ENCODE measurements at regions not wholly inside any gene's neighbourhood (a gene's known extent, or its start where the extent isn't known, plus 50 kb on each side); places are given as distances from the start of the nearest gene placed in this dataset.

- H4K20me1 ChIP-seq (ENCODE audit: insufficient read depth) = no peaks in the 10 kb centered on the region
- no peak overlapping the region for H3K4me2 ChIP-seq
- CTCF ChIA-PET = no interaction called here
- 88% methylated on average over 10 of the region's 10 CpGs for WGBS (ENCODE audit: low lambda C conversion rate)
- H3K9ac ChIP-seq = no peak overlapping the region
- no peak for DNase-seq
- H2AFZ ChIP-seq (ENCODE audit: low read depth) = no peak overlapping the region
- H3K79me2 ChIP-seq (ENCODE audit: insufficient read depth) = no peaks in the 10 kb centered on the region
- peaks cover 39 to 77% of the 10 kb centered on the region in 2 experiments for H3K4me1 ChIP-seq (ENCODE audit: control insufficient read depth in 1 of 2, insufficient read depth in 2 of 2, low read depth in 1 of 2, low read length in 1 of 2)
- POLR2A ChIA-PET = no interaction called here
- no peaks in the 10 kb centered on the region for H3K27me3 ChIP-seq (ENCODE audit: insufficient read depth)
- H3K9me3 ChIP-seq = no peaks in the 10 kb centered on the region
- H3K4me3 ChIP-seq (ENCODE audit: low read depth in 2 of 2, low read length in 1 of 2) = no peak overlapping the region
- peaks cover 27% of the 10 kb centered on the region for H3F3A ChIP-seq (replicated peaks; ENCODE audit: insufficient read depth)
- H3K27ac ChIP-seq (ENCODE audit: low read depth in 2 of 2, low read length in 1 of 2) = no peak overlapping the region
- H3K36me3 ChIP-seq (replicated peaks in 1 of 2; ENCODE audit: control insufficient read depth in 1 of 2, insufficient read depth in 2 of 2, low read length in 1 of 2) = no peaks in the 10 kb centered on the region
- no peak for TF ChIP-seq FOXM1 (IDR thresholded peaks at IDR 0.05; ENCODE audit: low read depth)
- no peak for TF ChIP-seq ZBTB33 (IDR thresholded peaks at IDR 0.05; ENCODE audit: borderline replicate concordance, low read depth)
- no peak for TF ChIP-seq SMC3 (IDR thresholded peaks at IDR 0.05; ENCODE audit: low read depth, low read length)
- no peak for TF ChIP-seq USF2 (IDR thresholded peaks at IDR 0.05; ENCODE audit: borderline replicate concordance, low read depth, low read length)
- no peak for TF ChIP-seq ELF1 (IDR thresholded peaks at IDR 0.05)
- no peaks in the 10 kb centered on the region for H3K9me2 ChIP-seq
Measured at GRCh38 chr10:78970261-78970660, 98.5 kb upstream of the ZMIZ1 start.

DNA sequence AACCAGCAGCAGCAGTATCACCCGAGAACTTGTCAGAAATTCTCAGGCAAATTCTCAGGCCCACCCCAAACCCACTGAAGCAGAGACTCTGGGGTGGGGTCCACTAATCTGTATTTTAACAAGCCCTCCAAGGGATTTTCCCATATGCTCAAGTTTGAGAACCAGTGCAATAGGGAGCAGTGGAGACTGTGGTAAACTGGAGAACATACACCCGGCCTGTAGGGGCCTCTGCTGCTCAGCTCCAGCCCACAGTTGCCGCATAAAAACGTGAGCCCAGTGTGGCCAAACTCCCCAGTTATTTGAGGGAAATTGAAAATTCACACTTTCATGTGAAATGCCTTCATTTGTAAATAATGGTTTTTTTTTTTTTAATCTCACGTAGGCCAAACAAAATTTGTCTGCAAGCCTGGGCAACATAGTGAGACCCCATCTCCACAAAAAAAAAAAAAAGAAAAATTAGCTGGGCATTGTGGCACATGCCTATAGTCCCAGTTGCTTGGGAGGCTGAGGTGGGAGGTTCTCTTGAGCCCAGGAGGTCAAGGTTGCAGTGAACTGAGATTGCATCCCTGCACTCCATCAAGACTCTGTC is 97.6 kb upstream of the ZMIZ1 start:
- peaks cover 28% of the 10 kb centered on the region for H3F3A ChIP-seq (replicated peaks; ENCODE audit: insufficient read depth)
- H3K27ac ChIP-seq (ENCODE audit: low read depth in 2 of 2, low read length in 1 of 2) = no peak overlapping the region
- no peaks in the 10 kb centered on the region for H3K9me3 ChIP-seq
- H3K36me3 ChIP-seq (replicated peaks in 1 of 2; ENCODE audit: control insufficient read depth in 1 of 2, insufficient read depth in 2 of 2, low read length in 1 of 2) = no peaks in the 10 kb centered on the region
- no peaks in the 10 kb centered on the region for H3K79me2 ChIP-seq (ENCODE audit: insufficient read depth)
- no peaks in the 10 kb centered on the region for H4K20me1 ChIP-seq (ENCODE audit: insufficient read depth)
- WGBS (ENCODE audit: low lambda C conversion rate) = 99% methylated on average over 5 of the region's 5 CpGs
- peaks cover 31 to 69% of the 10 kb centered on the region in 2 experiments for H3K4me1 ChIP-seq (ENCODE audit: control insufficient read depth in 1 of 2, insufficient read depth in 2 of 2, low read depth in 1 of 2, low read length in 1 of 2)
- H3K9me2 ChIP-seq = no peaks in the 10 kb centered on the region
- no peak overlapping the region for H3K4me3 ChIP-seq (ENCODE audit: low read depth in 2 of 2, low read length in 1 of 2)
- ChIA-PET CTCF (no interaction called here), POLR2A (no interaction called here)
- TF ChIP-seq PBX3 (IDR thresholded peaks at IDR 0.05) = no peak
- TF ChIP-seq SIN3A (IDR thresholded peaks at IDR 0.05; ENCODE audit: borderline replicate concordance, low read depth, low read length) = no peak
- TF ChIP-seq FOXJ3 (CRISPR knock-in tag; IDR thresholded peaks at IDR 0.05) = no peak
- no peak for TF ChIP-seq NRF1 (IDR thresholded peaks at IDR 0.05; ENCODE audit: low read depth, low read length)
- no peak for TF ChIP-seq RCOR1 (IDR thresholded peaks at IDR 0.05; ENCODE audit: low read length)
- TF ChIP-seq EZH2phosphoT487 (IDR thresholded peaks at IDR 0.05; ENCODE audit: borderline replicate concordance, low read depth) = no peak
- no peak for TF ChIP-seq MEF2A (IDR thresholded peaks at IDR 0.05; ENCODE audit: borderline replicate concordance, low read depth)
- TF ChIP-seq FOSL2 (IDR thresholded peaks at IDR 0.05; ENCODE audit: borderline replicate concordance, low read depth) = no peak
- no peak for TF ChIP-seq RXRA (IDR thresholded peaks at IDR 0.05; ENCODE audit: borderline replicate concordance, low read depth)
- no peak for TF ChIP-seq EP300 (IDR thresholded peaks at IDR 0.05; ENCODE audit: borderline replicate concordance in 1 of 2, low read depth in 1 of 2, low read length in 1 of 2)
- TF ChIP-seq MAX (IDR thresholded peaks at IDR 0.05; ENCODE audit: low read depth) = no peak
- TF ChIP-seq GATA2 (CRISPR knock-in tag; IDR thresholded peaks at IDR 0.05) = no peak
- TF ChIP-seq REST (IDR thresholded peaks at IDR 0.05; ENCODE audit: low read depth, low read length) = no peak
- no peak for TF ChIP-seq TEAD4 (IDR thresholded peaks at IDR 0.05; ENCODE audit: borderline replicate concordance, insufficient read depth)
- no peak for TF ChIP-seq NFIC (IDR thresholded peaks at IDR 0.05; ENCODE audit: borderline replicate concordance)
- TF ChIP-seq YY1 (IDR thresholded peaks at IDR 0.05; ENCODE audit: low read depth) = no peak
- H3K9ac ChIP-seq = no peak overlapping the region
- no peak for DNase-seq
- H3K27me3 ChIP-seq (ENCODE audit: insufficient read depth) = no peaks in the 10 kb centered on the region
- no peak overlapping the region for H3K4me2 ChIP-seq
- H2AFZ ChIP-seq (ENCODE audit: low read depth) = no peak overlapping the region
